A549 (cell line): ENCODE measurements at regions not wholly inside any gene's neighbourhood (a gene's known extent, or its start where the extent isn't known, plus 50 kb on each side); places are given as distances from the start of the nearest gene placed in this dataset.

Source experiments
- ATAC-seq, 2 experiments: fragments of 200-7000 bp in 1 of 2; fragments of >200 bp in 1 of 2; cut with Nextera tagmentation in 1 of 2; cut with Tn5 transposase in 1 of 2; 3 replicates each; pipeline versions ENCODE4 v1.8.0 to v1.9.1; 2018 to 2020; ENCODE audit warnings: mild to moderate bottlenecking in 1 of 2, moderate library complexity in 1 of 2
- CTCF ChIA-PET: fragments of 300-600 bp; sonication (Branson Sonifier 250); formaldehyde crosslinking; extraction: SDS; loops from one replicate; lab custom pipeline; 2021; ENCODE audit warnings: antibody characterized with exemption, inconsistent platforms; lab: Yijun Ruan, JAX
- POLR2A ChIA-PET: fragments of 350-600 bp; formaldehyde crosslinking; extraction: SDS; loops from one replicate; lab custom pipeline; 2021; ENCODE audit warnings: antibody characterized with exemption, inconsistent platforms; lab: Yijun Ruan, JAX
- DNase-seq, 2 experiments: peaks; one replicate each; pipeline versions ENCODE4 v3.0.0 to v3.0.0-alpha.2; 2011 to 2016; ENCODE audit warnings: low read depth in 1 of 2, low spot score in 1 of 2
- FAIRE-seq: peaks from 2 replicates; lab custom pipeline; 2011; peaks lifted over from hg19 to GRCh38; lab: Jason Lieb, UNC
- H3K27ac ChIP-seq, 2 experiments: fragments of >200 bp; sonication (Bioruptor Twin); formaldehyde crosslinking; 3 replicates each; pipeline ENCODE4 v1.5.1; 2016 to 2017
- H3K4me1 ChIP-seq: fragments of >200 bp; sonication (Bioruptor Twin); formaldehyde crosslinking; 3 replicates; pipeline ENCODE4 v1.6.1; 2016
- H3K4me2 ChIP-seq: fragments of >200 bp; sonication (Bioruptor Twin); formaldehyde crosslinking; 3 replicates; pipeline ENCODE4 v1.6.1; 2016
- H3K4me3 ChIP-seq: fragments of >200 bp; sonication (Bioruptor Twin); formaldehyde crosslinking; 3 replicates; pipeline ENCODE4 v1.5.1; 2016
- H3K9me3 ChIP-seq: fragments of >200 bp; sonication (Bioruptor Twin); formaldehyde crosslinking; 3 replicates; pipeline ENCODE4 v1.6.1; 2016
- CBX2 ChIP-seq: fragments of 200-600 bp; sonication (generic); IDR thresholded peaks from 2 replicates; pipeline ENCODE4 v1.6.1; 2016; ENCODE audit warnings: low read depth, mild to moderate bottlenecking, borderline replicate concordance
- CBX8 ChIP-seq: fragments of 200-600 bp; sonication (generic); IDR thresholded peaks from 2 replicates; pipeline ENCODE4 v1.6.1; 2016
- CEBPB ChIP-seq, 2 experiments: fragments of >200 bp in 1 of 2; sonication (Bioruptor Twin) in 1 of 2; formaldehyde crosslinking in 1 of 2; IDR thresholded peaks; 2 replicates each; pipeline ENCODE4 v1.6.1; 2012 to 2016
- CHD4 ChIP-seq: fragments of 200-600 bp; sonication (generic); IDR thresholded peaks from 2 replicates; pipeline ENCODE4 v1.6.1; 2016; ENCODE audit warnings: antibody characterized with exemption, mild to moderate bottlenecking, borderline replicate concordance
- EP300 ChIP-seq, 2 experiments: fragments of >200 bp; sonication (Bioruptor Twin); formaldehyde crosslinking; IDR thresholded peaks; 2 replicates in 1 of 2; 3 replicates in 1 of 2; pipeline ENCODE4 v1.6.1; 2016 to 2017
- ESRRA ChIP-seq: fragments of 150-350 bp; IDR thresholded peaks from 2 replicates; pipeline ENCODE4 v1.6.1; 2014; ENCODE audit warnings: mild to moderate bottlenecking, low read length, borderline replicate concordance
- FOXS1 ChIP-seq: fragments of 250-450 bp; sonication (Bioruptor Pico); IDR thresholded peaks from 2 replicates; pipeline ENCODE4 v1.5.0; 2020; ENCODE audit warnings: mild to moderate bottlenecking, moderate library complexity
- HEYL ChIP-seq: fragments of 250-450 bp; sonication (Bioruptor Pico); IDR thresholded peaks from 2 replicates; pipeline ENCODE4 v1.8.0; 2021; ENCODE audit warnings: mild to moderate bottlenecking, moderate library complexity
- HOXA7 ChIP-seq: fragments of 250-450 bp; sonication (Bioruptor Pico); IDR thresholded peaks from 2 replicates; pipeline ENCODE4 v1.5.0; 2020; ENCODE audit warnings: mild to moderate bottlenecking, moderate library complexity
- HOXB13 ChIP-seq: fragments of 250-450 bp; sonication (Bioruptor Pico); IDR thresholded peaks from 2 replicates; pipeline ENCODE4 v1.5.0; 2020; ENCODE audit warnings: low read depth, mild to moderate bottlenecking, moderate library complexity
- HOXB5 ChIP-seq: fragments of 250-450 bp; sonication (Bioruptor Pico); IDR thresholded peaks from 2 replicates; pipeline ENCODE4 v1.5.0; 2020; ENCODE audit warnings: mild to moderate bottlenecking, moderate library complexity
- KDM1A ChIP-seq: fragments of 200-600 bp; sonication (generic); IDR thresholded peaks from 2 replicates; pipeline ENCODE4 v1.6.1; 2016; ENCODE audit warnings: low read depth, mild to moderate bottlenecking
- MAFK ChIP-seq: fragments of 450-650 bp; IDR thresholded peaks from 2 replicates; pipeline ENCODE4 v1.6.1; 2014; ENCODE audit not compliant: partially characterized antibody
- MAZ ChIP-seq: fragments of 150-350 bp; IDR thresholded peaks from 2 replicates; pipeline ENCODE4 v1.6.1; 2014; ENCODE audit warnings: antibody characterized with exemption, low read depth, low read length, borderline replicate concordance
- NFE2L2 ChIP-seq: fragments of 150-350 bp; conservative IDR thresholded peaks from 2 replicates; pipeline ENCODE4 v1.6.1; 2014; ENCODE audit warnings: low read length
- NPAS2 ChIP-seq: fragments of 250-450 bp; sonication (Bioruptor Pico); IDR thresholded peaks from 2 replicates; pipeline ENCODE4 v1.8.0; 2022; ENCODE audit warnings: mild to moderate bottlenecking, moderate library complexity, borderline replicate concordance
- PHF8 ChIP-seq: fragments of 200-600 bp; sonication (generic); IDR thresholded peaks from 2 replicates; pipeline ENCODE4 v1.6.1; 2016; ENCODE audit warnings: low read depth, mild to moderate bottlenecking, antibody characterized with exemption, moderate library complexity, borderline replicate concordance
- POLR2AphosphoS2 ChIP-seq: conservative IDR thresholded peaks from 2 replicates; pipeline ENCODE4 v1.6.1; 2012; ENCODE audit warnings: low read length, improper control_type of control experiment, inconsistent platforms
- RAD21 ChIP-seq, 2 experiments: fragments of >200 bp in 1 of 2; sonication (Bioruptor Twin) in 1 of 2; formaldehyde crosslinking in 1 of 2; IDR thresholded peaks in 1 of 2; conservative IDR thresholded peaks in 1 of 2; 2 replicates in 1 of 2; 3 replicates in 1 of 2; pipeline ENCODE4 v1.6.1; 2012 to 2018; ENCODE audit warnings: inconsistent platforms in 1 of 2
- RCOR1 ChIP-seq: fragments of 150-350 bp; IDR thresholded peaks from 2 replicates; pipeline ENCODE4 v1.6.1; 2014; ENCODE audit warnings: antibody characterized with exemption, low read length, low read depth
- RFX5 ChIP-seq: fragments of 450-650 bp; IDR thresholded peaks from 2 replicates; pipeline ENCODE4 v1.7.1; 2014; ENCODE audit warnings: antibody characterized with exemption, mild to moderate bottlenecking, moderate library complexity
- RNF2 ChIP-seq: fragments of 200-600 bp; sonication (generic); IDR thresholded peaks from 2 replicates; pipeline ENCODE4 v1.6.1; 2016; ENCODE audit warnings: low read depth, mild to moderate bottlenecking, antibody characterized with exemption, moderate library complexity, borderline replicate concordance
- SMC3 ChIP-seq: fragments of >200 bp; sonication (Bioruptor Twin); formaldehyde crosslinking; IDR thresholded peaks from 3 replicates; pipeline ENCODE4 v1.6.1; 2018; ENCODE audit warnings: inconsistent platforms
- SREBF2 ChIP-seq: fragments of 450-650 bp; IDR thresholded peaks from 2 replicates; pipeline ENCODE4 v1.6.1; 2014; ENCODE audit warnings: mild to moderate bottlenecking, moderate library complexity
- TP53 ChIP-seq: fragments of 250-450 bp; sonication (Bioruptor Pico); IDR thresholded peaks from 2 replicates; pipeline ENCODE4 v1.5.0; 2021; ENCODE audit warnings: mild to moderate bottlenecking, moderate library complexity
- ZC3H11A ChIP-seq: fragments of 450-650 bp; IDR thresholded peaks from 2 replicates; pipeline ENCODE4 v1.6.1; 2014; ENCODE audit warnings: antibody characterized with exemption, mild to moderate bottlenecking
- ZFP36 ChIP-seq: fragments of 450-650 bp; IDR thresholded peaks from 2 replicates; pipeline ENCODE4 v1.6.1; 2014; ENCODE audit warnings: borderline replicate concordance; ENCODE audit not compliant: partially characterized antibody
- ZNF302 ChIP-seq: fragments of 250-450 bp; sonication (Bioruptor Pico); IDR thresholded peaks from 2 replicates; pipeline ENCODE4 v1.9.0; 2021; ENCODE audit warnings: inconsistent platforms, mild to moderate bottlenecking, moderate library complexity
- WGBS: methylation state at CpG from one replicate; pipeline ENCODE4 v1.1.6; 2017; ENCODE audit errors: missing lambda C conversion rate; 5-methylcytosine and 5-hydroxymethylcytosine counted together
- TF ChIP-seq, protein P1 (sequence below): fragments of >200 bp; sonication (Bioruptor Twin); formaldehyde crosslinking; IDR thresholded peaks from 2 replicates; pipeline ENCODE4 v1.6.1; 2016
- TF ChIP-seq, protein P2 (sequence below): IDR thresholded peaks from 2 replicates; pipeline ENCODE4 v1.6.1; 2012
- TF ChIP-seq, protein P3 (sequence below): fragments of >200 bp; sonication (Bioruptor Twin); formaldehyde crosslinking; IDR thresholded peaks from 3 replicates; pipeline ENCODE4 v1.6.1; 2016
- TF ChIP-seq, protein P4 (sequence below): fragments of 150-350 bp; IDR thresholded peaks from 2 replicates; pipeline ENCODE4 v1.6.1; 2014; ENCODE audit warnings: low read depth, mild to moderate bottlenecking, low read length

DNA sequence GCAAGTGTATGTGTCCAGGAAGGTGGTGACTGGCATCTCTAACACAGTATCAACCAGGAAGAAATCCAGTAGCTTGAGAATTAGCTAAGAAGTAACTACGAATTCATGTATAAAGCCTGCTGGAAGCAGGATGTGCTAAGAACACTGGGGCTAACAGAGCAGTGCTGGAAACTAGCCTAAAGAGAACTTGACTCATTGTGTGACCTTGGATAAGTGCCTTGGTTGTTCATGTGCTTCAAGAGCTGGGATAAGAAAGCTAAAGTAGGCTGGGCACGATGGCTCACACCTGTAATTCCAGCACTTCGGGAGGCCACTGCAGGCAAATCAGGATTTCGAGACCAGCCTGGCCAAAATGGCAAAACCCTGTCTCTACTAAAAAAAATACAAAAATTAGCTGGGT is 186.9 kb downstream of the RRAGC start:
- DNase-seq = no peak
- no peak overlapping the region for H3K4me3 ChIP-seq
- no peak for ATAC-seq
- H3K4me1 ChIP-seq = no peaks in the 10 kb centered on the region
- no peak for FAIRE-seq
- no peak overlapping the region for H3K27ac ChIP-seq
- H3K9me3 ChIP-seq = no peaks in the 10 kb centered on the region
- CTCF ChIA-PET = no interaction called here
- H3K4me2 ChIP-seq = no peak overlapping the region
- POLR2A ChIA-PET = no interaction called here
- TF ChIP-seq MAFK (no peak), KDM1A (no peak), ZFP36 (no peak), TP53 (no peak), FOXS1 (CRISPR knock-in tag) (no peak), HOXB5 (no peak), RAD21 (conservative IDR thresholded peaks at IDR 0.05 in 1 of 2, IDR thresholded peaks at IDR 0.05 in 1 of 2) (no peak), HOXA7 (CRISPR knock-in tag) (no peak), CBX2 (no peak), RCOR1 (no peak), SREBF2 (no peak)
- TF ChIP-seq, protein P1, sequence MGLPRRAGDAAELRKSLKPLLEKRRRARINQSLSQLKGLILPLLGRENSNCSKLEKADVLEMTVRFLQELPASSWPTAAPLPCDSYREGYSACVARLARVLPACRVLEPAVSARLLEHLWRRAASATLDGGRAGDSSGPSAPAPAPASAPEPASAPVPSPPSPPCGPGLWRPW = no peak
- TF ChIP-seq, protein P2, sequence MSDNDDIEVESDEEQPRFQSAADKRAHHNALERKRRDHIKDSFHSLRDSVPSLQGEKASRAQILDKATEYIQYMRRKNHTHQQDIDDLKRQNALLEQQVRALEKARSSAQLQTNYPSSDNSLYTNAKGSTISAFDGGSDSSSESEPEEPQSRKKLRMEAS = no peak
- 4% methylated on average over 4 of the region's 4 CpGs for WGBS

DNA sequence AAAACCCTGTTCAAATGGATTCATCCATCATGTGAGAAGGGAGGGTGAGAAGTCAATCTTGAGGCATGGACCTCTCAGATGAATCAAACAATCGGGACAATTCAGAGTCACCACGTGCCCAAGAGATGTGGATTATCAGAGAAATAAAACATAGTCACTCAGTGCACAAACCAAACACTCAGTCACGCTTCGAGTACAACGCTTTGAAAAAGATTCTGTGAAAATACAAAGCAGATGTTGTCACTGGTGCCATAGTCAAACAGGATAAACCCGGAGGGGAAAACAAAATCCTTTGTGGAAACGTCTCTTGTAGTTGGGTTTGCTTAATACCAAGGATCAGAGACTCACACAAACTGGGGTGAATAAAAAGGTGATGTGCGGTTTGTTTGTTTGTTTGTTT is 188.4 kb downstream of the RRAGC start:
- no peak for DNase-seq
- WGBS = 1% methylated on average over 8 of the region's 8 CpGs
- H3K27ac ChIP-seq = no peak overlapping the region
- no peak for TF ChIP-seq EP300 (IDR thresholded peaks at IDR 0.05)
- TF ChIP-seq, protein P3, sequence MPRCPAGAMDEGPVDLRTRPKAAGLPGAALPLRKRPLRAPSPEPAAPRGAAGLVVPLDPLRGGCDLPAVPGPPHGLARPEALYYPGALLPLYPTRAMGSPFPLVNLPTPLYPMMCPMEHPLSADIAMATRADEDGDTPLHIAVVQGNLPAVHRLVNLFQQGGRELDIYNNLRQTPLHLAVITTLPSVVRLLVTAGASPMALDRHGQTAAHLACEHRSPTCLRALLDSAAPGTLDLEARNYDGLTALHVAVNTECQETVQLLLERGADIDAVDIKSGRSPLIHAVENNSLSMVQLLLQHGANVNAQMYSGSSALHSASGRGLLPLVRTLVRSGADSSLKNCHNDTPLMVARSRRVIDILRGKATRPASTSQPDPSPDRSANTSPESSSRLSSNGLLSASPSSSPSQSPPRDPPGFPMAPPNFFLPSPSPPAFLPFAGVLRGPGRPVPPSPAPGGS = no peak
- no peak for TF ChIP-seq PHF8
- TF ChIP-seq ZFP36 = no peak
- TF ChIP-seq ESRRA = no peak
- TF ChIP-seq HEYL = no peak
- TF ChIP-seq HOXB13 (CRISPR knock-in tag) = no peak
- no peak for TF ChIP-seq CHD4
- no peak for TF ChIP-seq RFX5
- TF ChIP-seq SMC3 = no peak
- TF ChIP-seq, all 56 proteins: peak for 0
- FAIRE-seq (no peak), ATAC-seq (no peak)
- H3K4me3 ChIP-seq = no peak overlapping the region
- H3K4me1 ChIP-seq = no peaks in the 10 kb centered on the region
- no peak overlapping the region for H3K4me2 ChIP-seq
- no peaks in the 10 kb centered on the region for H3K9me3 ChIP-seq
- ChIA-PET CTCF (no interaction called here), POLR2A (no interaction called here)

DNA sequence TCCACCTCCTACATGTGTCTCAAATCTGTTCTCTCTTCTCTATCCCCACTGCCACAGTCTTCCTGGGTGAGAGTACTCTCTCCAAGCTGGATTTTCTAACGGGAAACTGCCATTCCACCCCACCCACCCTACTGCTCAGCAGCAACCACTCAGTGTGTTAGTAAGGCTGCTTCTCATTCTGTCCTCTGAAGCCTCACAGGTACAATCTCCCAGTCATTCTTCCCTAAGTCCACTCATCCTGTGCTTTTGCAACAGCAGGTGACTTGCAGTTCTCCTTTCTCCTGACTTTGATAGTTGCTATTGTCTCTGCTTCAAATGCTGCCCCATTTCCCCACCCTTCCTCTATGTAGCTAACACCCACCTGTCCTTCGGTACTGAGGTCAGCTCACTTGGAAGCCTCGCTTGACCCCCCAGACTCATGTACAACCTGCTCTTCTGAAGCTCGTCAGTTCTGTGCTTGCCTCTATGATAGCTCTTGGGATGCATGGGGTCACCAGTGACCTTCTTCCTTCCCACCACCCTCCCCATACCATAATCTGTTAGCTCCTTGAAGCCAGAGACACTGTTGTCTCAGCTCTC is 188.9 kb downstream of the RRAGC start:
- FAIRE-seq (no peak), DNase-seq (no peak), ATAC-seq (no peak)
- H3K4me3 ChIP-seq = no peak overlapping the region
- no peaks in the 10 kb centered on the region for H3K4me1 ChIP-seq
- no peak for TF ChIP-seq RNF2
- TF ChIP-seq MAZ = no peak
- TF ChIP-seq CHD4 = no peak
- TF ChIP-seq ZC3H11A = no peak
- TF ChIP-seq PHF8 = no peak
- no peak for TF ChIP-seq ZNF302 (CRISPR knock-in tag)
- TF ChIP-seq TP53 = no peak
- TF ChIP-seq CBX8 = no peak
- TF ChIP-seq, protein P4, sequence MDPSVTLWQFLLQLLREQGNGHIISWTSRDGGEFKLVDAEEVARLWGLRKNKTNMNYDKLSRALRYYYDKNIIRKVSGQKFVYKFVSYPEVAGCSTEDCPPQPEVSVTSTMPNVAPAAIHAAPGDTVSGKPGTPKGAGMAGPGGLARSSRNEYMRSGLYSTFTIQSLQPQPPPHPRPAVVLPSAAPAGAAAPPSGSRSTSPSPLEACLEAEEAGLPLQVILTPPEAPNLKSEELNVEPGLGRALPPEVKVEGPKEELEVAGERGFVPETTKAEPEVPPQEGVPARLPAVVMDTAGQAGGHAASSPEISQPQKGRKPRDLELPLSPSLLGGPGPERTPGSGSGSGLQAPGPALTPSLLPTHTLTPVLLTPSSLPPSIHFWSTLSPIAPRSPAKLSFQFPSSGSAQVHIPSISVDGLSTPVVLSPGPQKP = no peak
- no peak for TF ChIP-seq HOXB5
- TF ChIP-seq NFE2L2 = no peak
- TF ChIP-seq HOXB13 (CRISPR knock-in tag) = no peak
- no peak for TF ChIP-seq NPAS2 (CRISPR knock-in tag)
- TF ChIP-seq POLR2AphosphoS2 = no peak
- TF ChIP-seq CEBPB (IDR thresholded peaks at IDR 0.05) = no peak
- POLR2A ChIA-PET = no interaction called here
- no peak overlapping the region for H3K27ac ChIP-seq
- CTCF ChIA-PET = no interaction called here
- no peaks in the 10 kb centered on the region for H3K9me3 ChIP-seq
- 3% methylated on average over 4 of the region's 4 CpGs for WGBS
- no peak overlapping the region for H3K4me2 ChIP-seq
